GM12878 (cell line): ENCODE measurements at regions not wholly inside any gene's neighbourhood (a gene's known extent, or its start where the extent isn't known, plus 50 kb on each side); places are given as distances from the start of the nearest gene placed in this dataset.

Source experiments
- ATAC-seq: fragments of 200-7000 bp; cut with Tn5 transposase; 3 replicates; pipeline ENCODE4 v1.9.1; 2020; ENCODE audit warnings: mild to moderate bottlenecking, moderate library complexity
- BruUV-seq: library from RNA; stranded (reverse); fragments of 400-500 nt; replicated peaks from 2 replicates; lab custom pipeline; 2021; lab: Mats Ljungman, UMichigan
- CTCF ChIA-PET: fragments of 300-600 bp; sonication (Branson Sonifier 250); formaldehyde crosslinking; extraction: SDS; loops from one replicate; lab custom pipeline; 2021; ENCODE audit warnings: inconsistent platforms; lab: Yijun Ruan, JAX
- POLR2A ChIA-PET: fragments of 350-600 bp; formaldehyde crosslinking; extraction: SDS; loops from one replicate; lab custom pipeline; 2021; ENCODE audit warnings: inconsistent platforms; lab: Charles Lee
- RAD21 ChIA-PET: fragments of 300-600 bp; sonication (Branson Sonifier 250); formaldehyde crosslinking; loops from one replicate; lab custom pipeline; 2023; ENCODE audit warnings: antibody characterized with exemption; ENCODE audit not compliant: unreplicated experiment; lab: Charles Lee
- SMC1A ChIA-PET: fragments of 300-600 bp; sonication (Branson Sonifier 250); formaldehyde crosslinking; loops from one replicate; lab custom pipeline; 2023; ENCODE audit not compliant: unreplicated experiment, uncharacterized antibody; lab: Charles Lee
- DNase-seq: peaks from one replicate; pipeline ENCODE4 v3.0.0-alpha.2; 2011; ENCODE audit warnings: low read depth, low spot score
- FAIRE-seq: peaks from 3 replicates; lab custom pipeline; 2011; peaks lifted over from hg19 to GRCh38; lab: Jason Lieb, UNC
- H2AFZ ChIP-seq: 2 replicates; pipeline ENCODE4 v1.6.0; 2011; ENCODE audit warnings: low read depth, low read length, control low read depth; ENCODE audit not compliant: control insufficient read depth
- H3K27ac ChIP-seq: 2 replicates; pipeline ENCODE4 v1.5.1; 2011; ENCODE audit warnings: control low read depth; ENCODE audit not compliant: control insufficient read depth, insufficient read depth
- H3K27me3 ChIP-seq, 2 experiments: replicated peaks in 1 of 2; 2 replicates each; pipeline versions ENCODE4 v1.6.0 to v1.6.1; 2011; ENCODE audit warnings: low read length in 1 of 2; ENCODE audit not compliant: control insufficient read depth in 2 of 2, insufficient read depth in 2 of 2
- H3K36me3 ChIP-seq, 2 experiments: 2 replicates each; pipeline ENCODE4 v1.5.1; 2011; ENCODE audit warnings: low read length in 1 of 2; ENCODE audit not compliant: control insufficient read depth in 2 of 2, insufficient read depth in 2 of 2
- H3K4me1 ChIP-seq: 2 replicates; pipeline ENCODE4 v1.6.1; 2011; ENCODE audit warnings: mild to moderate bottlenecking, low read length, moderate library complexity, mixed read lengths; ENCODE audit not compliant: control insufficient read depth, insufficient read depth
- H3K4me2 ChIP-seq: 2 replicates; pipeline ENCODE4 v1.6.0; 2011; ENCODE audit warnings: control low read depth; ENCODE audit not compliant: control insufficient read depth, insufficient read depth
- H3K4me3 ChIP-seq: fragments of 200-600 bp; sonication (generic); 2 replicates; pipeline ENCODE4 v1.5.1; 2016
- H3K79me2 ChIP-seq: 2 replicates; pipeline ENCODE4 v1.6.0; 2011; ENCODE audit warnings: low read length; ENCODE audit not compliant: control insufficient read depth, insufficient read depth
- H3K9ac ChIP-seq: 2 replicates; pipeline ENCODE4 v1.8.0; 2011; ENCODE audit warnings: low read length, control low read depth, mixed read lengths; ENCODE audit not compliant: control insufficient read depth, insufficient read depth
- H3K9me3 ChIP-seq: replicated peaks from 3 replicates; pipeline ENCODE4 v1.5.1; 2011; ENCODE audit warnings: mild to moderate bottlenecking, low read length; ENCODE audit not compliant: control insufficient read depth, insufficient read depth
- H4K20me1 ChIP-seq: 2 replicates; pipeline ENCODE4 v1.6.0; 2011; ENCODE audit not compliant: control insufficient read depth, insufficient read depth
- CEBPB ChIP-seq, 2 experiments: fragments of 150-350 bp in 1 of 2; IDR thresholded peaks; 2 replicates each; pipeline ENCODE4 v1.6.1; 2012 to 2014; ENCODE audit warnings: low read depth in 2 of 2, low read length in 2 of 2, borderline replicate concordance in 1 of 2, inconsistent platforms in 1 of 2
- EED ChIP-seq: sonication (generic); IDR thresholded peaks from 2 replicates; pipeline ENCODE4 v1.6.1; 2016; ENCODE audit warnings: antibody characterized with exemption, low read depth
- EGR1 ChIP-seq, 2 experiments: IDR thresholded peaks; 1 replicate in 1 of 2; 2 replicates in 1 of 2; pipeline ENCODE4 v1.6.1; 2011 to 2012; ENCODE audit warnings: low read depth in 2 of 2, low read length in 2 of 2, borderline replicate concordance in 1 of 2, mild to moderate bottlenecking in 1 of 2, moderate library complexity in 1 of 2
- GABPA ChIP-seq: IDR thresholded peaks from 2 replicates; pipeline ENCODE4 v1.6.1; 2014; ENCODE audit warnings: antibody characterized with exemption, low read depth, mild to moderate bottlenecking, inconsistent platforms
- IKZF2 ChIP-seq, 2 experiments: fragments of 450-650 bp; IDR thresholded peaks; 2 replicates each; pipeline ENCODE4 v1.6.1; 2017; ENCODE audit warnings: mild to moderate bottlenecking in 2 of 2, moderate library complexity in 2 of 2
- IRF4 ChIP-seq: IDR thresholded peaks from 2 replicates; pipeline ENCODE4 v1.6.1; 2011; ENCODE audit warnings: low read depth, low read length
- LARP7 ChIP-seq: fragments of 450-650 bp; IDR thresholded peaks from 2 replicates; pipeline ENCODE4 v1.6.1; 2017; ENCODE audit warnings: mild to moderate bottlenecking
- POU2F2 ChIP-seq: IDR thresholded peaks from 3 replicates; pipeline ENCODE4 v1.6.1; 2011; ENCODE audit warnings: low read depth, mild to moderate bottlenecking, low read length, borderline replicate concordance
- RB1 ChIP-seq: fragments of 450-650 bp; formaldehyde crosslinking; IDR thresholded peaks from 2 replicates; pipeline ENCODE4 v1.6.1; 2017; ENCODE audit warnings: mild to moderate bottlenecking, borderline replicate concordance
- RUNX3 ChIP-seq: IDR thresholded peaks from 2 replicates; pipeline ENCODE4 v1.6.1; 2012; ENCODE audit warnings: low read length, inconsistent platforms
- SIX5 ChIP-seq: IDR thresholded peaks from 2 replicates; pipeline ENCODE4 v1.6.1; 2011; ENCODE audit warnings: mild to moderate bottlenecking, low read depth, low read length, moderate library complexity; ENCODE audit not compliant: severe bottlenecking
- SMARCA5 ChIP-seq: fragments of 450-650 bp; IDR thresholded peaks from 2 replicates; pipeline ENCODE4 v1.6.1; 2017; ENCODE audit warnings: mild to moderate bottlenecking
- SUPT20H ChIP-seq: IDR thresholded peaks from 2 replicates; pipeline ENCODE4 v1.6.1; 2011; ENCODE audit warnings: low read depth, mild to moderate bottlenecking, low read length, moderate library complexity, borderline replicate concordance; ENCODE audit not compliant: control insufficient read depth
- ZBED1 ChIP-seq: IDR thresholded peaks from 2 replicates; pipeline ENCODE4 v1.6.1; 2016; ENCODE audit warnings: borderline replicate concordance
- WGBS: methylation state at CpG from one replicate; pipeline ENCODE4 v1.1.6; 2016; ENCODE audit warnings: low lambda C conversion rate; ENCODE audit not compliant: insufficient replicate concordance, insufficient coverage; ENCODE audit errors: missing lambda C conversion rate; 5-methylcytosine and 5-hydroxymethylcytosine counted together
- in situ Hi-C: fragments of 300-500 bp; cut with MboI; formaldehyde crosslinking; loops from 9 replicates; pipeline ENCODE4 v1.14.3; 2018; ENCODE audit warnings: mixed read lengths
- intact Hi-C: fragments of 100-400 bp; cut with micrococcal nuclease; formaldehyde crosslinking; loops from one replicate; pipeline ENCODE4 v1.14.2; 2022; ENCODE audit not compliant: unreplicated experiment
- TF ChIP-seq, protein P1 (sequence below): fragments of 450-650 bp; IDR thresholded peaks from 2 replicates; pipeline ENCODE4 v1.6.1; 2018; ENCODE audit warnings: borderline replicate concordance, mild to moderate bottlenecking; ENCODE audit not compliant: partially characterized antibody

DNA sequence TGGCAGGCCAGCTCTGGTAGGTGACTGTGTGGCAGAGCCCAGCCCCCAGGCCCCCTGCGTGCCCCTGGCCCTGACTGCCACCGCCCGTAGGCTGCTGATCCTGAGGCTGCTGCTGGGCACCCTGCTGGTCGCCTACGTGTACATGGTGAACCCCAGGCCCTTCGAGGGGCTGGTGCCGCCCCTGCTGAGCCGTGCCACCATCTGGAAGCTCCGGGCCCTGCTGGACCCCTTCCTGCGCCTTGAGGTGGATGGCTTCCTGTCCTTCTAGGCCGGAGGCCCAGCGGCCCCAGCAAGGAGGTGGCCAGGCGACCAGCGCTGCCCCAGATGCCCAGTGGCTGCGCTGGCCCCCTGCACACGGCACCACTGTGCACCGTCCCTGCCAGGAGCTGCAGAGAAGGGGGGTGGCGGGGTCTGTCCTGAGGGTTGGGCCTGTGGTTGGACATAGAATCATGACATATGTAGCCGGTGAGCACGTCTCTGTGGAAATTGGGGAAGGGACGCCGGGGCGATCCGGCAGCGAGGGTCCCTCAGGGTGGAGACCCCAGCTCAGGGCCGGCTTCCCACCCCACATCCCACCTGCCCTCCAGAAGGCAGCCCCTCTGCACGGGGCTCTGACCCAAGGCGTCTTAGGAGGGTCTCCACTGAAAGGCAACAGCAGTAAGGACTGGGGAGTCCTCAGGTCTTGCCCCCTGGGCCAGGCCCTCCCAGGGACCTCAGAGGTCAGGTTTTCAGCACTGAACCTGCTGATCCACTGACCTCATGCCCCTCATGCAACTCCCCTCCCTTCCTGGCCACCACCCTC lies 185.4 kb downstream of the IGLL1 start:
- WGBS = 24% methylated on average over 18 of the region's 28 CpGs
- ChIA-PET CTCF (interaction anchor here (0.8 kb wide), 1 partner anchor 607 kb away, joined by 3 read pairs; no protein-coding TSS in a partner anchor), RAD21 (no interaction called here), POLR2A (no interaction called here), SMC1A (no interaction called here)
- FAIRE-seq (no peak), ATAC-seq (no peak), DNase-seq (no peak)
- Histone ChIP-seq H3K4me1 (no peaks in the 10 kb centered on the region), H3K27ac (no peak overlapping the region), H3K27me3 (no peaks in the 10 kb centered on the region), H3K9ac (no peak overlapping the region), H3K4me2 (no peak overlapping the region), H3K79me2 (no peaks in the 10 kb centered on the region), H3K4me3 (no peak overlapping the region), H3K9me3 (no peaks in the 10 kb centered on the region), H2AFZ (no peak overlapping the region), H4K20me1 (no peaks in the 10 kb centered on the region), H3K36me3 (no peaks in the 10 kb centered on the region)
- intact Hi-C loops (no loop called here), in situ Hi-C loops (loop anchor here (25.0 kb wide), 1 partner anchor 582 kb away; no protein-coding TSS in a partner anchor)
- TF ChIP-seq EED (no peak), RUNX3 (no peak), ZBED1 (no peak), RB1 (no peak), EGR1 (IDR thresholded peaks at IDR 0.05; ENCODE audit: borderline replicate concordance in 1 of 2, low read depth in 2 of 2, low read length in 2 of 2) (no peak)
- BruUV-seq = no TSS peak

DNA sequence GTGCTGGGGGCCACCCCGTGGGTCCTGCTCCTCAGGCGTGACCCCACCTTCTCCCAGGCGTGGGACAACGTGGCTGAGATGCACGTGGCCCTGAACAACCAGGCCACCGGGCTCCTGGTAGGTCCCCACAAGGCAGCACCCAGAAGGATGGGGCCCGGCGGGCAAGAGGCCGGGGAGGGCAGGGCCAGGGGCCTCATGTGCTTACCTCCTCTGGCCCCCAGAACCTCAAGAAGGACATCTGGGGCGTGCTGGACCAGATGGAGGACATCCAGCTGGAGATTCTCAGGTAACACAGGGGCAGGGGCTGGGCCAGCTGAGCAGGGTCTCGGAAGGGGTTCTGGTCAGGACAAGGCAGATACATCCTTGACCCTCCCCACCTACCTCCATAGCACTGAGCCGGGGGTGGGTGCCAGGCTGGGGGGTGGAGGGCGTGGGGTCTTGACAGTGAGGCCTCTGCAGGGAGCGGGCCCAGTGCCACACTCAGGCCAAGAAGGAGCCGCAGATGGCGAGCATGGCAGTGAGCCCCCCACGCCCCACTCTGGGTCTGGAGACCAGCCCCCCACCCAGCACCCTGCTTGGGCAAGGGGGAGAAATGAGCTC lies 186.3 kb downstream of the IGLL1 start:
- Histone ChIP-seq H3K4me3 (no peak overlapping the region), H4K20me1 (no peaks in the 10 kb centered on the region)
- intact Hi-C loops = no loop called here
- TF ChIP-seq SMARCA5 = no peak
- no peak for TF ChIP-seq IKZF2 (IDR thresholded peaks at IDR 0.05)
- TF ChIP-seq CEBPB (IDR thresholded peaks at IDR 0.05; ENCODE audit: borderline replicate concordance in 1 of 2, low read depth in 2 of 2, low read length in 2 of 2) = no peak
- no peak for TF ChIP-seq LARP7
- TF ChIP-seq GABPA = no peak
- TF ChIP-seq, protein P1, sequence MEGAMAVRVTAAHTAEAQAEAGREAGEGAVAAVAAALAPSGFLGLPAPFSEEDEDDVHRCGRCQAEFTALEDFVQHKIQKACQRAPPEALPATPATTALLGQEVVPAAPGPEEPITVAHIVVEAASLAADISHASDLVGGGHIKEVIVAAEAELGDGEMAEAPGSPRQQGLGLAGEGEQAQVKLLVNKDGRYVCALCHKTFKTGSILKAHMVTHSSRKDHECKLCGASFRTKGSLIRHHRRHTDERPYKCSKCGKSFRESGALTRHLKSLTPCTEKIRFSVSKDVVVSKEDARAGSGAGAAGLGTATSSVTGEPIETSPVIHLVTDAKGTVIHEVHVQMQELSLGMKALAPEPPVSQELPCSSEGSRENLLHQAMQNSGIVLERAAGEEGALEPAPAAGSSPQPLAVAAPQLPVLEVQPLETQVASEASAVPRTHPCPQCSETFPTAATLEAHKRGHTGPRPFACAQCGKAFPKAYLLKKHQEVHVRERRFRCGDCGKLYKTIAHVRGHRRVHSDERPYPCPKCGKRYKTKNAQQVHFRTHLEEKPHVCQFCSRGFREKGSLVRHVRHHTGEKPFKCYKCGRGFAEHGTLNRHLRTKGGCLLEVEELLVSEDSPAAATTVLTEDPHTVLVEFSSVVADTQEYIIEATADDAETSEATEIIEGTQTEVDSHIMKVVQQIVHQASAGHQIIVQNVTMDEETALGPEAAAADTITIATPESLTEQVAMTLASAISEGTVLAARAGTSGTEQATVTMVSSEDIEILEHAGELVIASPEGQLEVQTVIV = no peak
- TF ChIP-seq IRF4 = no peak
- no peak for TF ChIP-seq SIX5
- no peak for TF ChIP-seq POU2F2
- TF ChIP-seq SUPT20H = no peak
- no peak for TF ChIP-seq EED

More for the DNA sequence above, 186.3 kb downstream of the IGLL1 start:
- Histone ChIP-seq H3K27me3 (no peaks in the 10 kb centered on the region), H3K4me2 (no peak overlapping the region), H3K9me3 (no peaks in the 10 kb centered on the region), H3K4me1 (no peaks in the 10 kb centered on the region), H3K27ac (no peak overlapping the region), H3K9ac (no peak overlapping the region), H3K36me3 (no peaks in the 10 kb centered on the region), H3K79me2 (no peaks in the 10 kb centered on the region), H2AFZ (no peak overlapping the region)
- ChIA-PET CTCF (no interaction called here), SMC1A (no interaction called here), RAD21 (no interaction called here), POLR2A (no interaction called here)
- no peak for ATAC-seq
- in situ Hi-C loops = loop anchor here (25.0 kb wide), 1 partner anchor 582 kb away; no protein-coding TSS in a partner anchor
- no peak for DNase-seq
- BruUV-seq = no TSS peak
- FAIRE-seq = no peak
- whole genome bisulfite sequencing = 35% methylated on average over 15 of the region's 17 CpGs
